ENCODE measurements at regions not wholly inside any gene's neighbourhood (a gene's known extent, or its start where the extent isn't known, plus 50 kb on each side); places are given as distances from the start of the nearest gene placed in this dataset.
"Not testable (repeated sequence)": the region's sequence is repeated elsewhere in the genome, so short reads cannot be mapped to it uniquely, and the experiment has no call there.

DNA sequence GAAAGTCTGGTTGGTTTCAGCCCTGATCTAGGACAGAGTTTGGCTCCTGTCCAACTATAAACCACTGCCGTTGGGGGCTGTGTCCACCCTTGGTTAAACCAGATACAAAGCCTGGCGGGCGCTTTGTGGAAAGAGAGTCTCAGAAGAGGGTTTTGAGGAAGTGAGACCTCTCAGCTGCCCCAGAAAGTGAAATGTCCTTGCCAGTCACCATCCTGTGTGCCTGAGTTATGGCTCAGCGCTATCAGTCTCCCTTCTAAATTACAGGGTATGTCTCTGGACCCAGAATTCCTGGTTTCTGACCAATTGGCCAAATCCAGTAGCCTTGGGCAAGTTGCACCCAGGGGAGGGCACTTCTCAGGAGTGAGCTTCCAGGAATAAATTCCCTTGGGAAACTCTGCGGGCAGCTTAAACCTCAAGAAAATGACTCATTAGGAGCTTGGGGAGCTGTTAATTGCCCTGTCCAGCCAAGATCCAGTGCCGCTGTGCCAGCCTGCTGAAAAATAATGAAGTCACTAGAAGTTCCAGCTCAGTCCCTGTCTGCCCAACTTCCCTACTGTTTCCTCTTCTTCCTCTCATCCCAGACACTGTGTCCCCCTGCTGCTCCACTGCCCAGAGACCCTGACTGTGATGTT lies 66.7 kb upstream of the PDZD8 start:
- H3K4me1 ChIP-seq (ENCODE audit: insufficient read depth, low read length): peaks cover 20% of the 10 kb centered on the region
- no peak overlapping the region for H3K9ac ChIP-seq (ENCODE audit: low read length)
- no peak overlapping the region for H3K4me3 ChIP-seq (ENCODE audit: low read depth in 1 of 2, low read length in 2 of 2)
- H3K27me3 ChIP-seq (ENCODE audit: control insufficient read depth in 1 of 2, insufficient read depth in 2 of 2, low read length in 2 of 2): no peaks in the 10 kb centered on the region
- H3K27ac ChIP-seq (ENCODE audit: low read depth, low read length): no peak overlapping the region
- H3K9me3 ChIP-seq (ENCODE audit: low read length): no peaks in the 10 kb centered on the region
- no peaks in the 10 kb centered on the region for H3K36me3 ChIP-seq (ENCODE audit: insufficient read depth, low read length)

DNA sequence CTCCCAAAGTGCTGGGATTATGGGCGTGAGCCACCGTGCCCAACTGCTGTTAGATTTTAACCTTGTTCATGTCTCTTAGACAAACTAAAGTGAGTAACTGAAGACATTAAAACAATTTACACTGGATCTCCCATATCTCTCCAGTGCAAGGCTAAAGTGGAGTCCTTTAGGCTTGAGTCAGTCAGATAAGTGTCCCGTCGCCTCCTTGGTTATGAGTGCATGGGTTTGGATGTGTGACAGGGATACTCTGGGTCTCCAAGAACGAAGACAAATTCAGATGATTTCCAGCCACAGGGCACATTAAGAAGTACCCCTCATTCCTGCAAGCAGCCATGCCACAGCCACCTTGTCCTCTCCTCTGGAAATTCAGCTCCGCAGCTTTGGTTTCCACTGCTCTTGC lies 66.1 kb upstream of the PDZD8 start:
- H3K36me3 ChIP-seq (ENCODE audit: insufficient read depth, low read length): no peaks in the 10 kb centered on the region
- H3K27ac ChIP-seq (ENCODE audit: low read depth, low read length): no peak overlapping the region
- H3K9me3 ChIP-seq (ENCODE audit: low read length): no peaks in the 10 kb centered on the region
- H3K4me3 ChIP-seq (ENCODE audit: low read depth in 1 of 2, low read length in 2 of 2): no peak overlapping the region
- no peaks in the 10 kb centered on the region for H3K27me3 ChIP-seq (ENCODE audit: control insufficient read depth in 1 of 2, insufficient read depth in 2 of 2, low read length in 2 of 2)
- no peak overlapping the region for H3K9ac ChIP-seq (ENCODE audit: low read length)
- peaks cover 20% of the 10 kb centered on the region for H3K4me1 ChIP-seq (ENCODE audit: insufficient read depth, low read length)

DNA sequence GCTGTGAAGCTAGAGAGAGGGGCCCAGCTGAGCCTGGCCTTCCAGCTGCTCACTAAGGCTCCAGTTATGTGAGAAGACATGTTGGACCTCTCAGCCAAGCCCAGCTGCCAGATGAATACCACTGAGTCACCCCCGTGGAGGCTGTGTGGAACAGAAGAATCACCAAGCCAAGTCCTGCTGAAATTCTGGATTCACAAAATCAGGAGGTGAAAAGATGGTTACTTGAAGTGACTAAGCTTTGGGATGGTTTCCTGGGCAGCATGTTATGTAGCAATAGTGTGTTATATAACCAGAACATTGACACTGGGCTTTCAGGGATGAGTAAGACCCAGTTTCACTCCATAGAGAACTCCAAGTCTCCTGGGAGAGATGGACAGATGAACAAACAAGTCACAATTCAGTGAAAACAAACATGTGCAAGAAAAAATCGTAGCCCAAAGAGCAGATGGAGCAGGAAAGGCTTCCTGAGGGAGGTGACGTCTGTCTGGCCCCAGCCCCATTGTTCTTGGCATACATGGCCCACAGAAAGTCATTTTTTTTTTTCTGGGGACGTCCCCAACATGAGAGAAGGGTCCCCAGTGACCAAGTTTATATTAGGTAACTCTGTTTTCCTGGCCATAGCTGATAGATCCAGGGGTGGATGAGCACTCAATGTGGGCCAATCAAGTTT lies 64.1 kb upstream of the PDZD8 start:
- H3K9me3 ChIP-seq (ENCODE audit: low read length): no peaks in the 10 kb centered on the region
- H3K27me3 ChIP-seq (ENCODE audit: control insufficient read depth in 1 of 2, insufficient read depth in 2 of 2, low read length in 2 of 2): no peaks in the 10 kb centered on the region
- no peak overlapping the region for H3K9ac ChIP-seq (ENCODE audit: low read length)
- peaks cover 20% of the 10 kb centered on the region for H3K4me1 ChIP-seq (ENCODE audit: insufficient read depth, low read length)
- H3K36me3 ChIP-seq (ENCODE audit: insufficient read depth, low read length): no peaks in the 10 kb centered on the region
- no peak overlapping the region for H3K4me3 ChIP-seq (ENCODE audit: low read depth in 1 of 2, low read length in 2 of 2)
- H3K27ac ChIP-seq (ENCODE audit: low read depth, low read length): no peak overlapping the region

DNA sequence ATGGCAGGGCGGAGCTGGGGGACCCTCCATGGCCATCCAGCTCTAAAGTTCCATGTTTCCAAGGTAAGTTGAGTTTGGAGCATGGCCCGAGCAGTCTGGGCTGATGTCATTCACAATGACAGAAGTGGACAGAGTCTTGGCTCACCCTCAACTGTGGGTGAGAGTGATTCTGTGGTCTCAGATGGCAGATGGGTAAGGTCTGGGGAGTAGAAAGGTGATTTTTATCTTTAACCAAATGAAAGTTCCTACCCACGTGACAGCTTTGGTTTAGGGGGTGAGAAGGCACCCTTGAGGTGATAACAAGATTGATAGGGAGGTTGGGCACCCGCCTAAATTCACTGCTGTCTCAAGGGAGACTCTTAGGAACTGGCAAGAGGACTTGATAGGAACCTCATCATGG lies 57.6 kb upstream of the PDZD8 start:
- no peaks in the 10 kb centered on the region for H3K9me3 ChIP-seq (ENCODE audit: low read length)
- no peak overlapping the region for H3K27ac ChIP-seq (ENCODE audit: low read depth, low read length)
- no peak overlapping the region for H3K9ac ChIP-seq (ENCODE audit: low read length)
- no peaks in the 10 kb centered on the region for H3K36me3 ChIP-seq (ENCODE audit: insufficient read depth, low read length)
- no peaks in the 10 kb centered on the region for H3K4me1 ChIP-seq (ENCODE audit: insufficient read depth, low read length)
- no peak overlapping the region for H3K4me3 ChIP-seq (ENCODE audit: low read depth in 1 of 2, low read length in 2 of 2)
- H3K27me3 ChIP-seq (ENCODE audit: control insufficient read depth in 1 of 2, insufficient read depth in 2 of 2, low read length in 2 of 2): no peaks in the 10 kb centered on the region

DNA sequence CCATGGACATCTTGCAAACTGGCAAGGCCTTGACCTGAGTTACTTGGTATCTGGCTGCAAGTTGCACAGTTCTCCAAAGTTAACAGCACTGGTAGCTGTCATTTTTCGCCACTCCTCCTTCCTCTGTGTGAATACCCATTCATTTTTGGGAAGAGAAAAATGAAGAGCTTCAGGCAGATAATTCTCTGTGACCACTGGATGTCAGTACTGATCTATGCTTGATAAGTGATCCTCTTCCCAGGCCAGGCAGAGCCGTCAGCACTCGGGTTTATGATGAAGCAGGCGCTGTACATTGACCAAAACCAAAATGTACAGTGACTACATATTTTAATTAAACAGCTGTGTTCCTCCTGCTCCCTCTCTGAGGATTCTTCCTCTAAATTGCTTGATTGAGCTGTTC lies 55.9 kb upstream of the PDZD8 start:
- Histone ChIP-seq H3K4me1 (ENCODE audit: insufficient read depth, low read length) (no peaks in the 10 kb centered on the region), H3K9me3 (ENCODE audit: low read length) (no peaks in the 10 kb centered on the region), H3K4me3 (ENCODE audit: low read depth in 1 of 2, low read length in 2 of 2) (no peak overlapping the region), H3K9ac (ENCODE audit: low read length) (no peak overlapping the region), H3K36me3 (ENCODE audit: insufficient read depth, low read length) (no peaks in the 10 kb centered on the region), H3K27ac (ENCODE audit: low read depth, low read length) (no peak overlapping the region), H3K27me3 (ENCODE audit: control insufficient read depth in 1 of 2, insufficient read depth in 2 of 2, low read length in 2 of 2) (no peaks in the 10 kb centered on the region)

DNA sequence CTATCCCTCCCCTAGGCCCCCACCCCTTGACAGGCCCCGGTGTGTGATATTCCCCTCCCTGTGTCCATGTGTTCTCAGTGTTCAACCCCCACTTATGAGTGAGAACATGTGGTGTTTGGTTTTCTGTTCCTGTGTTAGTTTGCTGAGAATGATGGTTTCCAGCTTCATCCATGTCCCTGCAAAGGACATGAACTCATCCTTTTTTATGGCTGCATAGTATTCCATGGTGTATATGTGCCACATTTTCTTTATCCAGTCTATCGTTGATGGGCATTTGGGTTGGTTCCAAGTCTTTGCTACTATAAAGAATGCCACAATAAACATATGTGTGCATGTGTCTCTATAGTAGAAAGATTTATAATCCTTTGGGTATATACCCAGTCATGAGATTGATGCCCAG lies 55.3 kb upstream of the PDZD8 start:
- H3K9me3 ChIP-seq (ENCODE audit: low read length); H3K4me1 ChIP-seq (ENCODE audit: insufficient read depth, low read length); H3K4me3 ChIP-seq (ENCODE audit: low read depth in 1 of 2, low read length in 2 of 2); H3K27me3 ChIP-seq (ENCODE audit: control insufficient read depth in 1 of 2, insufficient read depth in 2 of 2, low read length in 2 of 2); H3K36me3 ChIP-seq (ENCODE audit: insufficient read depth, low read length); H3K27ac ChIP-seq (ENCODE audit: low read depth, low read length); H3K9ac ChIP-seq (ENCODE audit: low read length): not testable (repeated sequence)

DNA sequence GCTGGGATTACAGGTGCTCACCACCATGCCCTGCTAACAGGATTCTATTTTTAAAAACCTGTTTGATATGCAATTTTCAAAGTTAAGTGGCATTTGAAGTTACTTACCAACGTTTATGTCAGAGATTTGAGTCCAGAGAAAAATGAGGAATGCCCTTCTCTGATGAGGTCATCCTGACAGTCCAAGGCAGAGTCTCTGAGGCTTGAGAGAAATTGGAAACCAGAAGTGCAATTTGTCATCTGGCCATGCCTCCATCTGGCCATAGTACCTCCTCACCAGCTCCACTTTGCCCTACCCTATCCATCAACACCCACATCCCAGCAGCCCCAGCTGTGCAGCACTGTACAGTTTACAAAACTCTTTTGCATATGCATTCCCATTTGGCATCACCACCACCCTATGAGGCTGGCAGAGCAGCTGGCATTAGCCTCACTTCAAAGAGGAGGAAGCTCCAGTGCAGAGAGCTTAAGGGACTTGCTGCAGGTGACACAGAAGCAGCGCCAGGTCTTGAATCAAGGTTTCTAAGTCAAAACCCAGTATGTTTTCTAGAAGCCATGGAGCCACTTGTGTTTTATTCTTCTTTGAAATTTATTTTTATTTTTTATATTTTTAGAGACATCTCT lies 54.5 kb upstream of the PDZD8 start:
- no peaks in the 10 kb centered on the region for H3K4me1 ChIP-seq (ENCODE audit: insufficient read depth, low read length)

DNA sequence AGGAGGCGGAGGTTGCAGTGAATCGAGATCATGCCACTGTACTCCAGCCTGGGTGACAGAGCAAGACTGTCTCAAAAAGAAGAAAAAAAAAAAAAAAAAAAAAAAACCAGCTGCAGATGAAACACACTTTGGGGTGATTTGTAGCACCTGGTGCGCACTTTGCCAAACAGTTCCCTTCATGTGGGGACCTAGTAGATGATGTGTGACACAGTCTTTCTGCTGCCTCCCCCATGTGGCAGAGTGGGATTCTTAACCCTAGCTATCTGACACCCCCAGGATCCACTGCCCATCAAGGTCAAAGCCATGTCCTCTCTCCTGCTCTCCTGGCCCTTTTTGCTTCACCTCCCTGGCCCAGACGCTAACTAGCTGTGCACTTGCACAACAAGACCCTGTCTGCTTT lies 52.1 kb upstream of the PDZD8 start:
- Histone ChIP-seq H3K36me3 (ENCODE audit: insufficient read depth, low read length) (no peaks in the 10 kb centered on the region), H3K9ac (ENCODE audit: low read length) (no peak overlapping the region), H3K4me3 (ENCODE audit: low read depth in 1 of 2, low read length in 2 of 2) (no peak overlapping the region), H3K9me3 (ENCODE audit: low read length) (no peaks in the 10 kb centered on the region), H3K4me1 (ENCODE audit: insufficient read depth, low read length) (no peaks in the 10 kb centered on the region), H3K27me3 (ENCODE audit: control insufficient read depth in 1 of 2, insufficient read depth in 2 of 2, low read length in 2 of 2) (no peaks in the 10 kb centered on the region), H3K27ac (ENCODE audit: low read depth, low read length) (no peak overlapping the region)

More for the DNA sequence above, 54.5 kb upstream of the PDZD8 start:
- H3K36me3 ChIP-seq (ENCODE audit: insufficient read depth, low read length): no peaks in the 10 kb centered on the region
- no peaks in the 10 kb centered on the region for H3K27me3 ChIP-seq (ENCODE audit: control insufficient read depth in 1 of 2, insufficient read depth in 2 of 2, low read length in 2 of 2)
- H3K27ac ChIP-seq (ENCODE audit: low read depth, low read length): no peak overlapping the region
- H3K9me3 ChIP-seq (ENCODE audit: low read length): no peaks in the 10 kb centered on the region
- no peak overlapping the region for H3K9ac ChIP-seq (ENCODE audit: low read length)
- H3K4me3 ChIP-seq (ENCODE audit: low read depth in 1 of 2, low read length in 2 of 2): no peak overlapping the region

DNA sequence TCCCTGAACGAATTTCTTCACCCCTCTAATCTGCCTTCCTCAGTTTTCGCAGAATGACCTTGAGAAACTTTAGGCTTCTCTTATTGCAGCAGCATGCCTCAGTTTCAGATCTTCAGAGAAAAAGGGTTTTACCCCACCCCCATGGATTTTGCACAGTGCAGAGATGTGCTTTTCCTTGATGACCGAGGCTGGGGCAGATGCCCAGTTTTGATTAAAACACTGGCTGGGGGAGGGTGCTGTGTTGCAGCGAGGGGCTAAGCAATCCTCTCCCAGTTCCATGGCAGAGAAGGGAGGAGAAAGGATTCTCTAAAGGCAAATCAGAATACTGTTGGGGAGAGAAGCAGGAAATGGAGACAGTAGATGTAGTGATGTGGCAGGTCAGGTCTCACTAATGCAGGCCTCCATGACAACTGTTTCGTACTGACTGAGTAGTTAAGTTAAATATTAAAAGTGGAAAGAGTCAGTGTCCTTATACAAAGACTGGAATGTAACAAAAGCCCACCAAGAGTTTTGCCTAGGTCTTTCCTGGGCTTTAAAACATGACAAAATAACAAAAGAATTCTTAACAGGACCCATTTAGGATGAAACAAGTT lies 50.8 kb upstream of the PDZD8 start:
- Histone ChIP-seq H3K36me3 (ENCODE audit: insufficient read depth, low read length) (no peaks in the 10 kb centered on the region), H3K9me3 (ENCODE audit: low read length) (no peaks in the 10 kb centered on the region), H3K4me3 (ENCODE audit: low read depth in 1 of 2, low read length in 2 of 2) (no peak overlapping the region), H3K9ac (ENCODE audit: low read length) (no peak overlapping the region), H3K27ac (ENCODE audit: low read depth, low read length) (no peak overlapping the region), H3K4me1 (ENCODE audit: insufficient read depth, low read length) (no peaks in the 10 kb centered on the region), H3K27me3 (ENCODE audit: control insufficient read depth in 1 of 2, insufficient read depth in 2 of 2, low read length in 2 of 2) (no peaks in the 10 kb centered on the region)

DNA sequence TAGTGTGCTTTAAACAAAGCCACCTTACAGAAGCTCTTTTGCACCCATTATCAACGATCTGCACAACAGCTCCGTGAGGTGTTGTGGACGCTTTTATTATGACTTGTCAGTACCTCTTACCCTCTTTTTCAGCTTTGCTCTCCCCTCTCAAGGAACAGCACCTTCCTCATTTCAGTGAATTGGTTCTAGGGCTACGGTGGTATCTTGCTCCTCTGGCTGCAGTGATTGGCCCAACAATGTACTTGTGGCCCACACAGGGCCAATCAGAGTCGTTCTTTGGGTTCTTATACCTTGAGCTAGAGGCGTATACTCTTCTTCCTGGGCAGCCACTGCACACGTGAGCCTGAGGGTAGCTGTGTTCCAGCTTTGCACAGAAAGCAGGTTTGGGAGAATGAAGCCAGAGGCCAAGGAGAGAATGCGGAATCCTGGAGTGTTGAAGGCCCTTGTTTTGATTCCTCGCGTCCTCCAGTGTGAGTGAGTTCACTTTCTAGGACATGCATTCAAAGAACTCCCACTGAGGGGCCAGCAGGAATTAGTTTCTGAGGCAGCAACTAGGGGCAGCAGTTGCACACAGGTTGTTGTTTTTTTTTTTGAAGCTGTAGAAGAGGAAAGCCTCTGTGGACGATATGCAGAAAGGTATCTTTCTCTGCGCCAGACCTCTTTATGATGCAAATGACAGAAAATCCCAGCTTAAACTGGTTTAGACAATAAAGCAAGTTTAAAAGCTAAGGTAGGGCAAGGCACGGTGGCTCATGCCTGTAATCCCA lies 49.8 kb upstream of the PDZD8 start:
- H3K27ac ChIP-seq (ENCODE audit: low read depth, low read length): no peak overlapping the region
- H3K9me3 ChIP-seq (ENCODE audit: low read length): peaks cover 4% of the 10 kb centered on the region
- no peaks in the 10 kb centered on the region for H3K4me1 ChIP-seq (ENCODE audit: insufficient read depth, low read length)
- no peaks in the 10 kb centered on the region for H3K27me3 ChIP-seq (ENCODE audit: control insufficient read depth in 1 of 2, insufficient read depth in 2 of 2, low read length in 2 of 2)
- H3K4me3 ChIP-seq (ENCODE audit: low read depth in 1 of 2, low read length in 2 of 2): no peak overlapping the region
- H3K36me3 ChIP-seq (ENCODE audit: insufficient read depth, low read length): no peaks in the 10 kb centered on the region
- no peak overlapping the region for H3K9ac ChIP-seq (ENCODE audit: low read length)

All from muscle layer of colon (tissue), 2 donors.